GM18909 (cell line): ENCODE measurements at regions not wholly inside any gene's neighbourhood (a gene's known extent, or its start where the extent isn't known, plus 50 kb on each side); places are given as distances from the start of the nearest gene placed in this dataset.

ENCODE experiments used
- ATAC-seq: cut with Tn5 transposase; IDR thresholded peaks from one replicate; pipeline ENCODE4 v1.9.1; 2021; ENCODE audit warnings: mild to moderate bottlenecking; ENCODE audit not compliant: unreplicated experiment, poor library complexity

DNA sequence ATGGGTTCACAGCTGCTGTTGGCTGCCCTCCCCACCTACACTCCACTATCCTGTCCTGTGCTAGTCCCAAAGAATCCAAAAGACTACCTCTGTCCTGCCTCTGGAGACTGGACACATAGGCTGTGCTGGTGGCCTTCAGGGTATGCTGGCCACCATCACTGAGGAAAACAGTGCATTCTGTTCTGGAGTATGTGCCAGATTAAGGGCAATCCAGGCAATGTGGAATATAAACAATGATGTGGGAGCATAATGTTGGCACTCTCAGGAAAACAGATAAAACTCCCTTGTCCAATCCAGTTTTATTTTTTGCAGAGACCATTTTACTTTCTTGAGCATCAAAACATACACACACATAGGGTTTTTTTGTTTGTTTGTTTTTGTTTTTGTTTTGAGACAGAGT lies 94.3 kb downstream of the GLUL start:
- ATAC-seq, result no peak

DNA sequence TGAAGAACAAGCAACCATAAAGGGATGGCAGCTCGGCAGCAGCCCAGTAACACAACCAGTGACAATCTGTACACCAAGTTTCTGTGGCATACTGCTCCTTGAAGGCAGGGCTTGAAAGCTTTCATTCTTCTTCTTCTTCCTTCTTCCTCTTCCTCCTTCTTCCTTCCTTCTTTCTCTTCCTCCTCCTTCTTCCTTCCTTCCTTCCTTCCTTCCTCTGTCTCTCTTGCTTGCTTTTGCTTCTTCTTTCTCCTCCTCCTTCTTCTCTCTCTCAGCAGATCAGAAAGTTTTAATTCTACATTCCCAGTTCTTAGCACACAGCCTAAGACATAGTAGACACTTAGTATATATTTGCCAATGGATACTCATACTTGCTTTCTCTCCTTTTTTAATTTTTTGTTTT lies 95.9 kb downstream of the GLUL start:
- ATAC-seq, result no peak

DNA sequence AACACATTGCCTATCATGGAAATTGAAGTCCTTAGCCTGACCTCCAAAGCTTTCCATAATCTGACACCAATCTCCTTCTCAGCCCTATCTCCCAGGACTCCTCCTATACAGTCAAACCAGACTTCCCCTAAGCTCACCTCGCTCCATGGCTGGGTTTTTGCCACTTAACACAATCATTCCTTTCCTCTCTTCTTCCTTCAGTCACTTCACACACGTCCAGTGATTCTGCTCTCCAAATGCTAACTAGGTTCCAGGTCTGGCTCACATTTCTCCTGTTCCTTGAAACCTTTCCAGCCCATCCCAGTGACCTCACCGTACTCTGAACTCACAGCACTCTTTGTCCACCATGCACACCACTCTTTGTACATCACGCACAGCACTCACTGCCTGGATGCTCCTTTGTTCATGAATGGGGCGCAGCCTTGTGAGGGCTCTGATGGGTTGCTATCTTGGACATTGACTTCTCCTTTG lies 98.4 kb downstream of the GLUL start:
- ATAC-seq, result no peak

DNA sequence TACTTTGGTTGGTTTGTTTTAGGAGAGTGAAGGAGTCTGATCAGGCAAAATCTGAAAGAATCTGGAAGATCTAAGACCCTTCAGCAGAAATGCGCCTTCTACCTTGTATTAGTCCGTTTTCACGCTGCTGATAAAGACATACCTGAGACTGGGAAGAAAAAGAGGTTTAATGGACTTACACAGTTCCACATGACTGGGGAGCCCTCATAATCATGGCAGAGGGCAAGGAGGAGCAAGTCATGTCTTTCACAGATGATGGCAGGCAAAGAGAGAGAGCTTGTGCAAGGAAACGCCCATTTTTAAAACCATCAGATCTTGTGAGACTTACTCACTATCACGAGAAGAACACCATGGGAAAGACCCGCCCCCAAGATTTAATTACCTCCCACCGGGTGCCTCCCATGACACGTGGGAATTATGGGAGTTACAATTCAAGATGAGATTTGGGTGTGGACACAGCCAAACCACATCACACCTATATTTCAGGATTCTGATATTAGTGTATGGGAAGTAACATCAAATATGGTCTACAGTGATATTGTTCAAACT lies 99.3 kb downstream of the GLUL start:
- ATAC-seq, result no peak

DNA sequence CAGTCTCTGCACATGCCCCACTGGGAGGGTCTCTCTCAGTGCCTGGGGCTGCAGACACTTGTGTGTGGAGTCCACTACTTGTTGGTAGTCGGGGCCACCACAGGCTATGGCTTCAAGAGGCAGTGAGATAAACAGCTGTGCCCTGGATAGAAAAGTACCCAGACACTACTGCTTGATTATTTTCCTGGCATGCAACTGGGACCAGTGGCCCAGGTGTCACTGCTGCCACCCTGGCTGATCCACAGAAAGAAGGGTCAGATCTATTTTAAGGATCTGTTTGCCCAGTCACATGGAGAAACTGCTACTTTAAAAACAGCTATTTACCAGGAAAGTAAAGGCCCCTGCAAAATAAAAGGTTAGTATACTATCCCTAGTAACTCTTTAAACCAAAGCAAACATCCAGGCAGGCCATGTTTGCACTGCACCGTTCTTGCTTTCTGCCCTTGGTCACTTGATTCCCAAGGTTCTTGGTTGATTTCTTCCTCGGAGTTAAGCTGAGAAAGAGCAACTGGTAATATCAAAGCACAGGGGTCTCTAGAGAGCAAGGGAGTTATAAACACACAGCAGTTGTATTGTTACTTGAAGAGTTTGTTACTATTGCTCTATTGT lies 99.9 kb downstream of the GLUL start:
- no peak for ATAC-seq

DNA sequence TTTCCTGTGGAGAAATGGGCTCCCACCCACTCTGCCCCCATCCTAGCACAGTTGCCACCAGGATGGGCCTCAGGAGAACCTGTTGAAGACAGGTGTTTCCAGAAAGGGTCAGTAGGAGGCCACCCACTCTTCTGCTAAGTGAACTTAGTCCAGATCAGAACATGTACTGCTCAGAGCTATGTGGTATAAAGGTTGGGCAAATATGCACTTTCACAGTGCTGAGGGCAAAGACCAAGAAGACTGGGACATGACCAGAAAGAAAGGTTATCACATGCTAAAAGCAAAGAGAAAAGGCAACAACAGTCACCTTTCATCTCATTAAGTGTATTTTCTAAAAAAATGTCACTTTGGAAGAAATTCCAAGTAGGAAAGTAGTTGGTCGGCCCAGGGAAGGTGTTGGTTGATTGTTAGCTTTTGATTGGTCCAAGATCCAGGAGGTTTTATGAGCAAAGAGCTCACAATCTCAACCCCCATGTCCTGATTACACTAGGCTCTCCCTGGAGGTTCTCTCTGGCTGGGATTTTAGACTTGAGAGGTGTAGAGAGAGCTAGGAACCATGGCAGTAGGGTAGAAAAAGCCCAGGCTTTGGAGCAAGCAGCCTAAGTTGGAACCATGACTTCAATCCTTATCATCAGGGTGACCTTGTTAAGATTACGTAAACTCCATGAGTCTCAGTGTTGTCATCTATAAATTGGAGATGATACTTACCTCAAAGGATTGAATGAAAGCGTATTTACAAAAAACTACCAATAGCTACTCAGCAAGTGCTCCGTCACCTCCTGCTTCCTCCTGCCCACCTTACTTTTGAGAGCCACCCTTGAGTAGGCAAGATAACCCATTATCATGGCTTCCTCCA lies 102.6 kb downstream of the GLUL start:
- ATAC-seq, result no peak

DNA sequence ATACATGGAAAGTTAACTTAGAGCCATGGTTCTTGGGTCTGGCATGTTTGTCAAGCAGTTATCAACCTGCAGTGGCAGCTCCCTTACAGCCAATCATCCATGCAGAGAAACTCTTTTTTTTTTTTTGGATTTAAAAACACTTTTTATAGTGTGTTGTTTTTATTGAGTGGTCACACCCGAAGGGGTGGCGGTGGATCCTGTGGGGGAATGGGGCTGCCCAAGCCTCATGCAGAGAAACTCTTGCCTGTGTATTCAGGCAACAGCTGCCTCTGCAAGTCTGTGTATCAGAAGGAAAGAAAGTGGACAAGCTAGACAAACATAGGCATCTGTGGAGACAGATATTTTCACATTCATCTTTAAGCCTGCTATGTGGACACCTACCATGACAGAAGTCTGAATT lies 104.8 kb downstream of the GLUL start:
- no peak for ATAC-seq

DNA sequence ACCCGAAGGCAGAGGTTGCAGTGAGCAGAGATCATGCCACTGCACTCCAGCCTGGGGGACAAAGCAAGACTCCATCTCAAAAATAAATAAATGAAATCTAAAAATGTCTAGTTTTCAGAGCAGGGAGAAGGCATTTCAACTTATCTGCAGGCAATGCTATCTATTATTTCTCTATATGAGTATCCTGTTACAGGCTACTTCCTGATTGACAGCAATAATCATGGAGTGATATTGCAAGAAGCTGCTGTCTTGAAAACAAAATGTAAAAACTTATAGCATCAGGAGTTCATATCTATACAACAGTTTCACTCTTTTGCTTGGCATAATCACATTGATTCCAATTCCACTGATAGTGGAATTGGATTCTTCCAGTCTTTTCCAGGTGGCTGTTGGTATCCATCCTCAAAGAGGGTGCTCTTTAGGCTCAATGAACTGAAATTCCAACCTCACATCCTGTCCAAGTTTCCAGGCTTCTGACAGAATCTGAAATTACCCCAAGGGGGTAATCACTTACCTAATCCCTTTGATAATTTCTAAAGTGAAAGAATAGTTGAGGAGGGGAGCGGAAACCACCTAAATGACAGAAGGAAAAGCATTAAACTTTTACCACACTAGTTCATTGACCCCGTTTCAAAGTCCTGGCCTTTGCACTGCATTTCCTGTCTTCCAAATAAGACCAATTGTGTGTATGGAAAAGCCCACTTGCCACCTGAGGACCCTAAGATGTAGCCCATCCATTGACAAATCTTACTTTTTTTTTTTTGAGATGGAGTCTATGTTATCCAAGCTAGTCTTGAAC lies 107.6 kb downstream of the GLUL start:
- no peak for ATAC-seq

DNA sequence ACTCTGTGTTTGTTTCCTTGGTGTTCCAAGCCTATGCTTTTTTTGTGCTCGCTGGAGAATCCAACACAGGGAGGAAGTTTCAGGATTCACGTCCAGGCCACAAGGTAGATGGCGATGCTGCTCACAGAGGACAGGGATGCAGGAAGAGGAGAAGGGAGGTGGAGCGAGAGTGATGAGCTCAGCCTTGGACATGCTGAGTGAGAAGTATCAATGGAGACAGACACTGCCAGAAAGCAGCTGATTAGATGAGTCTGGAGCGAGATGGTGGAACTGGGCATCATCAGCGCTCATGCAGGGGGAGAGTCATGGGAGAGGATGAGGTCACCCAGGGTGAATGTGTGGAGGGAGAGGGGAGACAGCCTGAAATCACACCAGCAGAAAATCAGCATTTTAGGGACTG lies 110.0 kb downstream of the GLUL start:
- ATAC-seq, result no peak

DNA sequence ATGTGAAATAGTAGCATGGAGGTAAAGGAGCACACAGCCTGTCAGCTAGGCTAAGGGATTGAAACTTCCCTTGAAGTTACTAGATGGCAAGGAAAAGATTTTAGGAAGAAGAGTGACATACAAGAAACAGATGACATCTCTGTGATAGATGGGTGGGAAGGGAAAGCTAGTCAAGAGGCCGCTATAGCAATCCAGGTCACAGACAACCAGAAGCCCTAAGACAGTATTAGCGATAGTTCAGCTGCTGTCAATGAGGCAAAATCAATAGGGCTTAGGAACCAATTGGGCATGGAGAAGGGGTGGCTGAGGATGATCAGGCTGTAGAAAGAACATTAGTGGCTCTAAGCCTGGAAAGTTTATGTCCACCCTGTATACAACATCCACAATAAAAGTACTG lies 111.1 kb downstream of the GLUL start:
- ATAC-seq, result no peak

DNA sequence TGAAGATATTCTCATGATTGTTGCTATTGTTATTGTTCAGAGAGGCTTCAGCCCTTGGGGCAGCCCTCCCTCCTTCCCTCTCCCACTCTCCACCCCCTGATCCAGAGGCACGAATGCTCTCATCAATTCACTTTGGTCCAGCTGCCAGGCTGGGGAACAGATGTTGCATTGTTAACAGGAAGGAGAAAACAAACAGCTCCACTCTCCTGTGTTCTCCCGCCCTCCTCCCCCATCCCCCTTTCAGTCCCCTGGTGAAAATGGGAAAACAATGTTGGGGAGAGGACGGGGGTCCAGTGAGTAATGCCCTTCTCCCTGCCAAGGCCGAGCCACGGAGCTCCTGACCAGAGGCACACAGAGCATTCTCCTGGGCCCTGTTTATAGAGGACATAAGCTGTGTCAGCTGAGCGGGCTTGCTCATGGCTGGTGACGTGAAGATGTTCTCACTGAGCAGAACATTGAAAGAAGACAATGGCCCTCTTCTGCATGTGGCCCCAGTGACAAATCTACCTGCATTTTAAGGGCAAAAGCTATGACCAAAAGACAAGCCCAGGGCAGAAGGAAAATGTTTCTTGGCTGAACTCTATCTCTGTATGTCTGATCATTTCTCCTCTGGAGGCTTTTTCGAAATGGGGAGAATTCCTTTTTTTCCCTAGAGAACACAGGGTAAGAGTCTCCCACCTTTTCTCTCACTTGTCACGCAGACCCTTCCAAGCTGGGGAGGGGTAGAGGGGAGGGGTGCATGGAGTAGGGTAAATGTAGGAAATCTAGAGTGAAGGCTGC lies 111.7 kb downstream of the GLUL start:
- no peak for ATAC-seq

DNA sequence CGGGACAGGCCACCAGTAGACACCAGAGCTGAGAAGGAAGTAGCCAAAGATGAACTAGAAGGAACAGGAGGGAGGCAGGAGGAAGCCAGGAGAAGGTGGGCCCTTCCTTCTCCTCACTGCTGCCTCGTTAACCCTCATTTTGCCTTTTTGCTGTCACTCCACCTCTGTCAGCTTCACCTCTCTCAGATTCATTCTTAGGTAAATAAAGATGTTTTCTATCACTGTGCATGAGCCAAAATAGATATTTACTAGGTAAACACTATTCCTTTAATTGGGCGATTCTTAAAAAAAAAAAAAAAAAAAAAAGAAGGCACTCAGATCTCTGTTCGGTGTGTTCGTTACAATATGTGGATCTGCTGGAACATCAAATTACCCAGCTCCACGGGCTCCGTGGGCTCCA lies 112.3 kb downstream of the GLUL start:
- no peak for ATAC-seq

DNA sequence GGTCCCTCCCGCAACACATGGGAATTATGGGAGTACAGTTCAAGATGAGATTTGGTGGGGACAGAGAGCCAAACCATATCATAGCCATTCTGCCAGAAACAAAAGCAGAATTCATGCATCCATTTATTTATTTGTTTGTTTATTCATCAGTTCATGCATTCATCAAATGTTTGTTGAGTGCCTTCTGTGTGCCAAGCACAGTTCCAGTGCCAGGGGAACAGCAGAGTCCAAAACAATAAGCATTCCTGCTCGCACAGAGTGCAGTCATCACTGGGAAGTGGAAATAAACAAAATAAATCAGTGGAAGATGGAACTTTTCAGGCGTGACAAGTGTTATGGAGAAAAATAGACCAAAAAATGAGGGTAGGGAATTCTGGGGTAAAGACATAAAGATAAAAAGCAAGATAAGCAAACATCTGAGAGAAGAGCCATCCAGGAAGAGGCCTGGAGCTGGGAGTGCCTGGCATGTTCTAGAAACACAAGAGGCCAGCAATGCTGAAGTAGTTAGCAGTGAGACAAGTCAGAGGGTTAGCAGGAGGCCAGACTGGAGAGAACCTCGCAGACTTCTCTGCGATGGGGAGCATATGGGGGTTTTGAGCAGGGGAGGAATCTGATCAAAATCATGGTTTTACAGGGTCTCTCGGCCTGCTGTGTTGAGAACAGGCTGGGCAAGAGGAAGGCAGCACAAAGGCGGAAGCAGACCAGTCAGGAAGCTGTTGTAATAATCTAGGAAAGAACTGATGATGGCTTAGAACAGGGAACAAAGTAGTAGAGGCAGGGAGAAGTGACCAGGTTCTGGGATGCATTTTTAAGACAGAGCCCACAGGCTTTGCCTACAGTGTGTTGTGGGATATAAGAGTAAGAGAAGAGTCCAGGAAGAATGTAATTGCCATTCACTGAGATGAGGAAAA lies 113.2 kb downstream of the GLUL start:
- ATAC-seq, result no peak

DNA sequence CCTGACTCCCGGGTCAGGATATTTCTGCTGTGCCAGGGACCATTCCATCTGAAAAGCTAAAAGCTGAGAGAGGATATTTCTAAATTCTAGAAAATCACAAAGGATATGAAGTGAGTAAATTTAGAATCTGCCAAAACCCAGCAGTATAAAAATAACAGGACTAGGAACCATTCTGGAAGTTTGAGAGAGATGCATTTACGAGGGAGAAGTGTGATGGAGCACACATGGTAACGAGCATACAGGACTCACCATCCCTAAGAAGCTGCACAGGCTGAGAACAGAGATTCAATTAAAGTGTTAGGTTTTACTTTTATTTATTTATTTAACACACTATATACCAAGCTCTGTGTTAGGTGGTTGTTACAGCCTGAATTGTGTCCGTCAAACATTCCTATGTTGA lies 116.3 kb downstream of the GLUL start:
- ATAC-seq, result no peak

DNA sequence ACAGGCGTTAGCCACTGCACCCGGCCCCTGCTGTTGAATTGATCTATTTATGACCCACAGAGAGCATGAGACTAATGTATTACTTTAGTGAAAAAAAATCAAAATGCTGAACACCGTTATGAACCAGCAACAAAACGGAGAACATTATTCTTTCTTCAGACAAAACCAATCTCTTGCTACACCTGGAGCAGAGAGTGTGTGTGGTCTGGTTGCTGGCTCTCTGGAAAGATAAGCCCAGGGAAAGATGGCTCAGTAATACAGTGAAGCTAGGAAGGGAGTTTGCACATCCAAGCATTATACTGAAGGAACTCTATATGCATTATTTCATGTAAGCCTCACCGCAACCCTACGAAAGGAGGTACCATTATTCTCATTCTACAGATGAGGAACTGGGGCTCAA lies 117.0 kb downstream of the GLUL start:
- no peak for ATAC-seq

DNA sequence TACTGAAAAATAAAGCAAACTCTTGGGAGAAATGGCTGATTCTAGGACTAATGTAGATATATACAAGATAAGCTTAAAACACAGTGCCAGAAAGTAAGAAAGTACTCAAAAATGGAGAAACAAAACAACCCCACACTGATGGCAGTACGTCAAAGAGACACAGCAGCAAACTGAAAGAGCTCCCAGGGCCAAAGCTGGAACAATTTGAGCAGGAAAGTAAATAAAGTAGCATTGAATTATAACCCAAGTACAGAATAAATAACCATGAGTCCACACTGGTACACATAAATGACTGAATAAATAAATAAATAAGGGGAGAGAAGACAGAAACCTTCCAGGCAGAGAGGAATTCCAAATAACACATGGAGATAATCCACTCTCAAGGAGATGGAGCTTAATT lies 120.9 kb downstream of the GLUL start:
- no peak for ATAC-seq

DNA sequence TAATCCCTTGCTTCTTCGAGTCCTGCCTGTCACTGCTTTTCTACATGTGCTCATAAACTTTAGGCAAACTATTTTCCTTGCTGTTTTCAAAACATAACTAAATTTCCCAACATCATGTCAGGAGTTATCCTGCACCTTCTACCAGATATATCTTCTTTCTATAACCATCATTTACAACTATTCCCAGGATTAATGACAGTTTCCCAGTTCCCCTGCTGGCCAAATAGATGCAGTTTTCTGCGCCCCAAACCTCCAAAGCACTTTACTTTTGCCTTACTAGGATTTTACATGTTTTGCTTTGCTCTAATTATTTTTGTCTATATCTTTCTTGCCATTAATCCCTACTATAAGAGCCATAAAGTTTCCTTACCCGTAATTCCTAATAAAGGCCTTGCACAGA lies 122.5 kb downstream of the GLUL start:
- no peak for ATAC-seq

DNA sequence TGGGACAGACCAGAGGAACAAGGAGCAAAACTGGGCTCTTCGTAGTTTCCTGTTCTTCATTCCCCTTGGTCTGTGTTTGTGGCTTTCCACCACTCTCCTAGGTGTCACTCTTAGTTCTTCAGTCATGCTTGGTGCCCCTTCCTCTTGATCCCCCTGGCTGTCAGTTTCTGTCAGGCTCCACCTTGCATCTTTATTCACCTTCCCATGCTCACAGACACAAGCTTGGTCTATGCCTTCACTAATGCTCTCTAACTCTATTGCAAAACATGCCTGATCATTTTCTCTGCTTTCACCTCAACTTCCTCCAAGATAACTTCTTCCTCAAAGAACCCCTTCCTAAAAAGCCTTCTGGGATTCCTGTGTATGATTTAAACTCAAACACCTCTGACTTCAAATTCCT lies 122.9 kb downstream of the GLUL start:
- no peak for ATAC-seq

DNA sequence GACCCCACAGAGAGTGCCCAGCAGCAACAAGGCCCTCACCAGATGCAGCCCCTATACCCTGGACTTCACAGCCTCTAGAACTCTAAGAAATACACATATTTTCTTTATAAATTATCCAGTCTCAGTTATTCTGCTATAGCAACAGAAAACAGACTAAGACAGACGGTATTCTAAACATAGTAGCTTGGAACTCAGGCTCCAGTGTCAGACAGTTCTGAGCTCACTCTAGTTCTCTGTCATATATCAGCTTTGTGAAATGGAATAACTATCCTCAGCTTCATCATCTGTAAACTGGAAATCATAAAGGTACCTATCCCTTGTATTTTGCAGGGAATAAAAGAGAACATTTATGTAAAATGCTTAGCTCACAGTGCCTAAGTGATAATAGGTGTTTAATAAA lies 127.4 kb downstream of the GLUL start:
- no peak for ATAC-seq
